ENCODE measurements at regions not wholly inside any gene's neighbourhood (a gene's known extent, or its start where the extent isn't known, plus 50 kb on each side); places are given as distances from the start of the nearest gene placed in this dataset.

GRCh38 chr2:43044093-43044681, 182.2 kb downstream of the ZFP36L2 start:
- DNase-seq (ENCODE audit: insufficient read length, low spot score): no peak
- no peak for FAIRE-seq
- no peak for TF ChIP-seq POU2F2 (IDR thresholded peaks at IDR 0.05; ENCODE audit: low read depth, low read length)
- no peak for TF ChIP-seq PAX5 (IDR thresholded peaks at IDR 0.05; ENCODE audit: insufficient read depth, low read length, severe bottlenecking)
- TF ChIP-seq SPI1 (IDR thresholded peaks at IDR 0.05; ENCODE audit: low read depth, low read length): no peak
- no peak for TF ChIP-seq POLR2AphosphoS5 (IDR thresholded peaks at IDR 0.05; ENCODE audit: low read depth, low read length)
- TF ChIP-seq TAF1 (IDR thresholded peaks at IDR 0.05; ENCODE audit: low read depth, low read length): no peak
- no peak for TF ChIP-seq POLR2A (IDR thresholded peaks at IDR 0.05; ENCODE audit: low read depth, low read length)

GRCh38 chr2:43043553-43043870, 182.9 kb downstream of the ZFP36L2 start:
- DNase-seq (ENCODE audit: insufficient read length, low spot score): no peak
- FAIRE-seq: no peak
- TF ChIP-seq POLR2A (IDR thresholded peaks at IDR 0.05; ENCODE audit: low read depth, low read length): no peak
- no peak for TF ChIP-seq POLR2AphosphoS5 (IDR thresholded peaks at IDR 0.05; ENCODE audit: low read depth, low read length)
- no peak for TF ChIP-seq TAF1 (IDR thresholded peaks at IDR 0.05; ENCODE audit: low read depth, low read length)
- no peak for TF ChIP-seq POU2F2 (IDR thresholded peaks at IDR 0.05; ENCODE audit: low read depth, low read length)
- TF ChIP-seq PAX5 (IDR thresholded peaks at IDR 0.05; ENCODE audit: insufficient read depth, low read length, severe bottlenecking): no peak
- no peak for TF ChIP-seq SPI1 (IDR thresholded peaks at IDR 0.05; ENCODE audit: low read depth, low read length)

- DNase-seq (ENCODE audit: insufficient read length, low spot score) (no peak), FAIRE-seq (no peak)
Measured at GRCh38 chr2:43041661-43042360, 184.6 kb downstream of the ZFP36L2 start.

GRCh38 chr2:43041173-43041591, 185.2 kb downstream of the ZFP36L2 start:
- DNase-seq (ENCODE audit: insufficient read length, low spot score): no peak
- TF ChIP-seq PAX5 (IDR thresholded peaks at IDR 0.05; ENCODE audit: insufficient read depth, low read length, severe bottlenecking): no peak
- TF ChIP-seq POU2F2 (IDR thresholded peaks at IDR 0.05; ENCODE audit: low read depth, low read length): no peak
- no peak for TF ChIP-seq TAF1 (IDR thresholded peaks at IDR 0.05; ENCODE audit: low read depth, low read length)
- no peak for FAIRE-seq

More at GRCh38 chr2:43041661-43042360, 184.6 kb downstream of the ZFP36L2 start:
- TF ChIP-seq POLR2AphosphoS5 (IDR thresholded peaks at IDR 0.05; ENCODE audit: low read depth, low read length) (no peak), POLR2A (IDR thresholded peaks at IDR 0.05; ENCODE audit: low read depth, low read length) (no peak), POU2F2 (IDR thresholded peaks at IDR 0.05; ENCODE audit: low read depth, low read length) (no peak), TAF1 (IDR thresholded peaks at IDR 0.05; ENCODE audit: low read depth, low read length) (no peak), PAX5 (IDR thresholded peaks at IDR 0.05; ENCODE audit: insufficient read depth, low read length, severe bottlenecking) (no peak), SPI1 (IDR thresholded peaks at IDR 0.05; ENCODE audit: low read depth, low read length) (no peak)

GRCh38 chr2:43040084-43040854, 186.1 kb downstream of the ZFP36L2 start:
- DNase-seq (ENCODE audit: insufficient read length, low spot score): no peak
- no peak for FAIRE-seq
- no peak for TF ChIP-seq TAF1 (IDR thresholded peaks at IDR 0.05; ENCODE audit: low read depth, low read length)
- no peak for TF ChIP-seq POLR2AphosphoS5 (IDR thresholded peaks at IDR 0.05; ENCODE audit: low read depth, low read length)
- no peak for TF ChIP-seq POLR2A (IDR thresholded peaks at IDR 0.05; ENCODE audit: low read depth, low read length)
- TF ChIP-seq PAX5 (IDR thresholded peaks at IDR 0.05; ENCODE audit: insufficient read depth, low read length, severe bottlenecking): no peak
- TF ChIP-seq SPI1 (IDR thresholded peaks at IDR 0.05; ENCODE audit: low read depth, low read length): no peak
- TF ChIP-seq POU2F2 (IDR thresholded peaks at IDR 0.05; ENCODE audit: low read depth, low read length): no peak

GRCh38 chr2:43039376-43040080, 186.9 kb downstream of the ZFP36L2 start:
- FAIRE-seq (no peak), DNase-seq (ENCODE audit: insufficient read length, low spot score) (no peak)
- TF ChIP-seq POU2F2 (IDR thresholded peaks at IDR 0.05; ENCODE audit: low read depth, low read length) (no peak), POLR2AphosphoS5 (IDR thresholded peaks at IDR 0.05; ENCODE audit: low read depth, low read length) (no peak), SPI1 (IDR thresholded peaks at IDR 0.05; ENCODE audit: low read depth, low read length) (no peak), PAX5 (IDR thresholded peaks at IDR 0.05; ENCODE audit: insufficient read depth, low read length, severe bottlenecking) (no peak), TAF1 (IDR thresholded peaks at IDR 0.05; ENCODE audit: low read depth, low read length) (no peak), POLR2A (IDR thresholded peaks at IDR 0.05; ENCODE audit: low read depth, low read length) (no peak)

- DNase-seq (ENCODE audit: insufficient read length, low spot score): no peak
Measured at GRCh38 chr2:43038696-43039094, 187.7 kb downstream of the ZFP36L2 start.

GRCh38 chr2:43038034-43038695, 188.2 kb downstream of the ZFP36L2 start:
- no peak for FAIRE-seq
- TF ChIP-seq POLR2AphosphoS5 (IDR thresholded peaks at IDR 0.05; ENCODE audit: low read depth, low read length) (no peak), POU2F2 (IDR thresholded peaks at IDR 0.05; ENCODE audit: low read depth, low read length) (no peak), POLR2A (IDR thresholded peaks at IDR 0.05; ENCODE audit: low read depth, low read length) (no peak), SPI1 (IDR thresholded peaks at IDR 0.05; ENCODE audit: low read depth, low read length) (no peak), TAF1 (IDR thresholded peaks at IDR 0.05; ENCODE audit: low read depth, low read length) (no peak), PAX5 (IDR thresholded peaks at IDR 0.05; ENCODE audit: insufficient read depth, low read length, severe bottlenecking) (no peak)
- no peak for DNase-seq (ENCODE audit: insufficient read length, low spot score)

More at GRCh38 chr2:43038696-43039094, 187.7 kb downstream of the ZFP36L2 start:
- FAIRE-seq: no peak
- TF ChIP-seq PAX5 (IDR thresholded peaks at IDR 0.05; ENCODE audit: insufficient read depth, low read length, severe bottlenecking) (no peak), POLR2AphosphoS5 (IDR thresholded peaks at IDR 0.05; ENCODE audit: low read depth, low read length) (no peak), POU2F2 (IDR thresholded peaks at IDR 0.05; ENCODE audit: low read depth, low read length) (no peak), TAF1 (IDR thresholded peaks at IDR 0.05; ENCODE audit: low read depth, low read length) (no peak), SPI1 (IDR thresholded peaks at IDR 0.05; ENCODE audit: low read depth, low read length) (no peak), POLR2A (IDR thresholded peaks at IDR 0.05; ENCODE audit: low read depth, low read length) (no peak)
